H9 (cell line): ENCODE measurements at regions not wholly inside any gene's neighbourhood (a gene's known extent, or its start where the extent isn't known, plus 50 kb on each side); places are given as distances from the start of the nearest gene placed in this dataset.

Experiments
- DNase-seq: peaks from one replicate; pipeline ENCODE4 v3.0.0-alpha.2; 2017
- H2AFZ ChIP-seq: one replicate; pipeline ENCODE4 v1.6.1; 2013; ENCODE audit warnings: mild to moderate bottlenecking, low read length, control low read depth, moderate library complexity
- H2AK5ac ChIP-seq: 2 replicates; pipeline ENCODE4 v1.6.1; 2013; ENCODE audit warnings: low read length, control low read depth, mixed read lengths; ENCODE audit not compliant: insufficient read length
- H2BK120ac ChIP-seq: one replicate; pipeline ENCODE4 v1.6.1; 2013; ENCODE audit warnings: low read depth, mild to moderate bottlenecking, low read length, control low read depth, inconsistent platforms; ENCODE audit not compliant: poor library complexity, severe bottlenecking
- H2BK12ac ChIP-seq: 2 replicates; pipeline ENCODE4 v1.6.1; 2013; ENCODE audit warnings: low read length, control low read depth, mixed read lengths, low read depth; ENCODE audit not compliant: insufficient read length
- H2BK15ac ChIP-seq: 2 replicates; pipeline ENCODE4 v1.6.1; 2013; ENCODE audit warnings: low read depth, low read length, control low read depth
- H2BK20ac ChIP-seq: one replicate; pipeline ENCODE4 v1.6.1; 2013; ENCODE audit warnings: low read depth, mild to moderate bottlenecking, low read length, control low read depth, inconsistent platforms; ENCODE audit not compliant: poor library complexity, severe bottlenecking
- H2BK5ac ChIP-seq: 2 replicates; pipeline ENCODE4 v1.6.1; 2013; ENCODE audit warnings: low read length, control low read depth, mixed read lengths; ENCODE audit not compliant: insufficient read length
- H3K14ac ChIP-seq: 2 replicates; pipeline ENCODE4 v1.6.1; 2013; ENCODE audit warnings: low read length, control low read depth; ENCODE audit not compliant: insufficient read depth
- H3K18ac ChIP-seq: 2 replicates; pipeline ENCODE4 v1.6.1; 2013; ENCODE audit warnings: low read depth, mild to moderate bottlenecking, mixed read lengths, low read length, control low read depth; ENCODE audit not compliant: insufficient read length
- H3K23ac ChIP-seq: 2 replicates; pipeline ENCODE4 v1.6.1; 2013; ENCODE audit warnings: low read length, control low read depth, mixed read lengths, low read depth; ENCODE audit not compliant: insufficient read length
- H3K23me2 ChIP-seq: 2 replicates; pipeline ENCODE4 v1.6.1; 2013; ENCODE audit warnings: low read depth, mild to moderate bottlenecking, mixed read lengths, low read length, control low read depth; ENCODE audit not compliant: insufficient read length, poor library complexity, severe bottlenecking
- H3K27ac ChIP-seq: 2 replicates; pipeline ENCODE4 v1.5.1; 2013; ENCODE audit warnings: low read length, control low read depth, mixed read lengths, low read depth; ENCODE audit not compliant: insufficient read length
- H3K27me3 ChIP-seq: 2 replicates; pipeline ENCODE4 v1.6.1; 2013; ENCODE audit warnings: low read length, control low read depth, inconsistent platforms; ENCODE audit not compliant: insufficient read depth
- H3K4ac ChIP-seq: 2 replicates; pipeline ENCODE4 v1.6.1; 2013; ENCODE audit warnings: low read depth, mild to moderate bottlenecking, control low read depth, inconsistent platforms, low read length, moderate library complexity
- H3K4me1 ChIP-seq: 2 replicates; pipeline ENCODE4 v1.6.1; 2013; ENCODE audit warnings: low read length, control low read depth, inconsistent platforms; ENCODE audit not compliant: insufficient read depth
- H3K4me2 ChIP-seq: 2 replicates; pipeline ENCODE4 v1.6.1; 2013; ENCODE audit warnings: low read length, control low read depth, mixed read lengths; ENCODE audit not compliant: insufficient read length, insufficient read depth
- H3K56ac ChIP-seq: 2 replicates; pipeline ENCODE4 v1.6.1; 2013; ENCODE audit warnings: low read depth, mild to moderate bottlenecking, mixed read lengths, low read length, control low read depth; ENCODE audit not compliant: insufficient read length
- H3K79me1 ChIP-seq: 2 replicates; pipeline ENCODE4 v1.6.1; 2013; ENCODE audit warnings: low read depth, mild to moderate bottlenecking, moderate library complexity, low read length, control low read depth, inconsistent platforms; ENCODE audit not compliant: insufficient read depth, poor library complexity, severe bottlenecking
- H3K79me2 ChIP-seq: 2 replicates; pipeline ENCODE4 v1.6.1; 2013; ENCODE audit warnings: low read length, control low read depth, inconsistent platforms; ENCODE audit not compliant: insufficient read depth
- H3K9ac ChIP-seq: 2 replicates; pipeline ENCODE4 v1.6.1; 2013; ENCODE audit warnings: low read length, control low read depth, mixed read lengths; ENCODE audit not compliant: insufficient read length; ENCODE audit errors: extremely low read depth
- H3K9me3 ChIP-seq: one replicate; pipeline ENCODE4 v1.6.1; 2013; ENCODE audit warnings: low read depth, low read length, inconsistent platforms; ENCODE audit not compliant: control insufficient read depth
- H3T11ph ChIP-seq: one replicate; pipeline ENCODE4 v1.6.1; 2013; ENCODE audit warnings: mild to moderate bottlenecking, low read length, control low read depth, inconsistent platforms
- H4K20me1 ChIP-seq: one replicate; pipeline ENCODE4 v1.6.1; 2013; ENCODE audit not compliant: control insufficient read depth, insufficient read length, insufficient read depth
- H4K5ac ChIP-seq: 2 replicates; pipeline ENCODE4 v1.6.1; 2013; ENCODE audit warnings: low read depth, mild to moderate bottlenecking, mixed read lengths, low read length, control low read depth; ENCODE audit not compliant: insufficient read length
- H4K8ac ChIP-seq: replicated peaks from 2 replicates; pipeline ENCODE4 v1.6.1; 2013; ENCODE audit warnings: low read length, control low read depth, mixed read lengths, low read depth; ENCODE audit not compliant: insufficient read length
- H4K91ac ChIP-seq: 2 replicates; pipeline ENCODE4 v1.6.1; 2013; ENCODE audit warnings: low read depth, mild to moderate bottlenecking, moderate library complexity, mixed read lengths, low read length, control low read depth; ENCODE audit not compliant: insufficient read length
- H3K27ac Mint-ChIP-seq, 3 experiments: 2 replicates in 2 of 3; 3 replicates in 1 of 3; pipeline ENCODE4 v1.8.0; 2020 to 2021; ENCODE audit warnings: mixed read lengths in 3 of 3, mild to moderate bottlenecking in 1 of 3, moderate library complexity in 1 of 3
- H3K27me3 Mint-ChIP-seq: 2 replicates; pipeline ENCODE4 v1.8.0; 2021; ENCODE audit warnings: low read depth, mild to moderate bottlenecking, moderate library complexity, mixed read lengths
- H3K36me3 Mint-ChIP-seq, 3 experiments: 2 replicates in 2 of 3; 3 replicates in 1 of 3; pipeline ENCODE4 v1.8.0; 2020 to 2021; ENCODE audit warnings: low read depth in 3 of 3, mixed read lengths in 3 of 3; ENCODE audit not compliant: insufficient read depth in 1 of 3
- H3K4me1 Mint-ChIP-seq, 2 experiments: 2 replicates each; pipeline ENCODE4 v1.8.0; 2020; ENCODE audit warnings: mixed read lengths in 2 of 2
- H3K4me3 Mint-ChIP-seq, 2 experiments: 2 replicates in 1 of 2; 3 replicates in 1 of 2; pipeline ENCODE4 v1.8.0; 2020 to 2021; ENCODE audit warnings: mild to moderate bottlenecking in 2 of 2, mixed read lengths in 2 of 2, moderate library complexity in 1 of 2
- H3K9me3 Mint-ChIP-seq, 2 experiments: 2 replicates in 1 of 2; 3 replicates in 1 of 2; pipeline ENCODE4 v1.8.0; 2020; ENCODE audit warnings: mild to moderate bottlenecking in 2 of 2, mixed read lengths in 2 of 2, moderate library complexity in 1 of 2
- CTCF ChIP-seq: fragments of 200-600 bp; sonication (generic); conservative IDR thresholded peaks from 3 replicates; pipeline ENCODE4 v1.8.0; 2021; ENCODE audit warnings: antibody characterized with exemption, mild to moderate bottlenecking
- WGBS: extraction: QIAGEN DNeasy Blood & Tissue Kit; methylation state at CpG from one replicate; pipeline ENCODE4 v1.1.7; 2013; ENCODE audit warnings: missing lambda C conversion rate, low lambda C conversion rate, mixed read lengths; ENCODE audit not compliant: insufficient read length; ENCODE audit errors: extremely low coverage; 5-methylcytosine and 5-hydroxymethylcytosine counted together

GRCh38 chr3:5389057-5389456 lies 201.6 kb downstream of the EDEM1 start:
- WGBS, result no CpG with 5 or more reads among the region's 4 CpGs

More at GRCh38 chr3:5389057-5389456, 201.6 kb downstream of the EDEM1 start:
- no peak overlapping the region for H3K9ac ChIP-seq
- TF ChIP-seq CTCF, result no peak
- H3K27me3 ChIP-seq, result no peaks in the 10 kb centered on the region
- Mint-ChIP-seq H3K36me3 (no peaks in the 10 kb centered on the region), H3K4me3 (no peak overlapping the region), H3K4me1 (no peaks in the 10 kb centered on the region), H3K9me3 (no peaks in the 10 kb centered on the region), H3K27me3 (no peaks in the 10 kb centered on the region), H3K27ac (no peak overlapping the region)
- no peak overlapping the region for H3T11ph ChIP-seq
- no peak for DNase-seq
- H4K20me1 ChIP-seq, result no peaks in the 10 kb centered on the region
- no peak overlapping the region for H3K18ac ChIP-seq
- H4K8ac ChIP-seq, result no peak overlapping the region
- no peak overlapping the region for H2AFZ ChIP-seq
- H2BK5ac ChIP-seq, result no peak overlapping the region
- no peaks in the 10 kb centered on the region for H3K23me2 ChIP-seq
- no peak overlapping the region for H3K4me2 ChIP-seq
- H3K27ac ChIP-seq, result no peak overlapping the region
- H3K79me2 ChIP-seq, result no peaks in the 10 kb centered on the region
- no peak overlapping the region for H2BK12ac ChIP-seq
- no peak overlapping the region for H3K23ac ChIP-seq
- no peak overlapping the region for H3K14ac ChIP-seq
- no peak overlapping the region for H3K56ac ChIP-seq
- H2BK20ac ChIP-seq, result no peak overlapping the region
- H3K4ac ChIP-seq, result no peak overlapping the region
- H3K79me1 ChIP-seq, result no peaks in the 10 kb centered on the region
- H2BK120ac ChIP-seq, result no peak overlapping the region
- H4K5ac ChIP-seq, result no peak overlapping the region
- no peaks in the 10 kb centered on the region for H3K9me3 ChIP-seq
- no peak overlapping the region for H2AK5ac ChIP-seq
- H4K91ac ChIP-seq, result no peak overlapping the region
- H2BK15ac ChIP-seq, result no peak overlapping the region
- no peaks in the 10 kb centered on the region for H3K4me1 ChIP-seq
